ENCODE measurements at regions not wholly inside any gene's neighbourhood (a gene's known extent, or its start where the extent isn't known, plus 50 kb on each side); places are given as distances from the start of the nearest gene placed in this dataset.

DNA sequence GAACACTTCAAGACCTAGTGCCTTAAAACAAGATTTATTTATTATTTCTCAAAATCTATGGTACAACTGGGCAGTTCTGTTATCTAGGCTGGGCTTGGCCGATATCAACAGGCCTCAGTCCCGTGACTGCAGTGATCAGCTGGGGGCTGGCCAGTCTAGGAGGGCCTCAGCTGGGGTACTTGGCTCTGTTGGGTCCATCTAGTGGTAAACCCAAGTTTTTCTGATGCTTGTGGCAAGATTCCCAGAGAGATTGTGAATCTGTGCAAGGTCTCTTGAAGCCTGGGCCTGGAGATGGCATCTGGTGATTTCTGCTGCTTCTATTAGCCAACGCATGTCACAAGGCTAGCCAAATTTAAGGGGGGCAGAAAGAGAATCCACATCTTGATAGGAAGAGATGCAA, 482.4 kb upstream of the SGO1 start:
- H3K14ac ChIP-seq (replicated peaks; ENCODE audit: low read depth, low read length) = no peak overlapping the region
- no peaks in the 10 kb centered on the region for H4K20me1 ChIP-seq (ENCODE audit: insufficient read depth, low read length)
- H3K56ac ChIP-seq (ENCODE audit: extremely low read depth, insufficient read depth, low read length) = no peak overlapping the region
- H3K9me1 ChIP-seq (ENCODE audit: insufficient read depth, low read length) = no peaks in the 10 kb centered on the region
- no peaks in the 10 kb centered on the region for H3K9me3 ChIP-seq (ENCODE audit: control insufficient read depth, insufficient read depth, low read length)
- no peak overlapping the region for H2BK5ac ChIP-seq (ENCODE audit: low read depth, low read length, poor library complexity, severe bottlenecking)
- H3K4me3 ChIP-seq (ENCODE audit: insufficient read depth, low read depth, low read length) = no peak overlapping the region
- H3K27me3 ChIP-seq (ENCODE audit: control insufficient read depth, insufficient read depth, low read length) = no peaks in the 10 kb centered on the region
- H3K23ac ChIP-seq (ENCODE audit: low read depth, low read length) = no peak overlapping the region
- intact Hi-C loops (cut with micrococcal nuclease) = loop anchor here (5.0 kb wide), 1 partner anchor 156 kb away; no protein-coding TSS in a partner anchor
- H4K8ac ChIP-seq (ENCODE audit: low read depth in 2 of 2, low read length in 2 of 2) = no peak overlapping the region
- H4K5ac ChIP-seq (ENCODE audit: low read depth, low read length) = no peak overlapping the region
- TF ChIP-seq RFX5 (IDR thresholded peaks at IDR 0.05; ENCODE audit: low read depth, low read length) = no peak
- TF ChIP-seq RCOR1 (IDR thresholded peaks at IDR 0.05; ENCODE audit: insufficient replicate concordance, low read length) = no peak
- no peak for TF ChIP-seq CEBPB (IDR thresholded peaks at IDR 0.05; ENCODE audit: low read depth, low read length)
- TF ChIP-seq POLR2A (IDR thresholded peaks at IDR 0.05; ENCODE audit: low read depth, low read length) = no peak
- TF ChIP-seq NFE2L2 (IDR thresholded peaks at IDR 0.05; ENCODE audit: low read depth, low read length) = no peak
- ChIA-PET POLR2A (ENCODE audit: unreplicated experiment) (no interaction called here), CTCF (no interaction called here)
- in situ Hi-C loops (cut with MboI; ENCODE audit: low sequenced_read_pairs) = no loop called here
- H2BK15ac ChIP-seq (ENCODE audit: low read depth, low read length) = no peak overlapping the region
- dilution Hi-C loops (cut with HindIII; ENCODE audit: low sequenced_read_pairs, unreplicated experiment) = no loop called here
- H3K18ac ChIP-seq (ENCODE audit: low read depth, low read length) = no peak overlapping the region
- H3K27ac ChIP-seq (ENCODE audit: insufficient read depth, low read length) = no peak overlapping the region
- H3K36me3 ChIP-seq (ENCODE audit: control insufficient read depth, insufficient read depth, low read length) = no peaks in the 10 kb centered on the region
- H3K4me1 ChIP-seq (ENCODE audit: control insufficient read depth, insufficient read depth, low read length) = no peaks in the 10 kb centered on the region
- no TSS peak for BruUV-seq (replicated peaks)
- ATAC-seq (ENCODE audit: low read depth) = no peak
- H2BK120ac ChIP-seq (ENCODE audit: low read depth, low read length) = no peak overlapping the region
- no CpG with 5 or more reads among the region's 3 CpGs for WGBS, 2 experiments (ENCODE audit: extremely low coverage in 2 of 2, insufficient read length in 1 of 2)
- no peak overlapping the region for H2AFZ ChIP-seq (replicated peaks; ENCODE audit: low read length, poor library complexity)
- no peak for DNase-seq
- no peak overlapping the region for H2BK20ac ChIP-seq (ENCODE audit: low read depth, low read length)
- no peak overlapping the region for H3K4ac ChIP-seq (ENCODE audit: low read depth, low read length)
- H3K4me2 ChIP-seq (ENCODE audit: low read depth, low read length) = no peak overlapping the region
- H2AK9ac ChIP-seq (replicated peaks; ENCODE audit: low read depth, low read length, poor library complexity) = no peak overlapping the region
- H2AK5ac ChIP-seq (ENCODE audit: low read depth, low read length) = no peak overlapping the region
- H3K79me1 ChIP-seq (ENCODE audit: low read depth in 1 of 2, low read length in 2 of 2) = no peaks in the 10 kb centered on the region
- no peak overlapping the region for H4K91ac ChIP-seq (ENCODE audit: insufficient read depth, low read depth, low read length)
- H3K9ac ChIP-seq (ENCODE audit: low read depth, low read length) = no peak overlapping the region
